Smooth muscle cell (in vitro differentiated cells): ENCODE measurements at regions not wholly inside any gene's neighbourhood (a gene's known extent, or its start where the extent isn't known, plus 50 kb on each side); places are given as distances from the start of the nearest gene placed in this dataset.
"Not testable (repeated sequence)": the region's sequence is repeated elsewhere in the genome, so short reads cannot be mapped to it uniquely, and the experiment has no call there.

Experiments used
- DNase-seq: peaks from one replicate; lab custom pipeline; 2025; ENCODE audit not compliant: unreplicated experiment; lab: John Stamatoyannopoulos, UW
- H2AFZ ChIP-seq: fragments of 200-600 bp; sonication (generic); 2 replicates; pipeline ENCODE4 v1.6.0; 2016; ENCODE audit warnings: antibody characterized with exemption, low read depth, mild to moderate bottlenecking
- H3F3A ChIP-seq: fragments of 200-600 bp; sonication (generic); 2 replicates; pipeline ENCODE4 v1.6.0; 2017; ENCODE audit warnings: antibody characterized with exemption, low read depth
- H3K27ac ChIP-seq: fragments of 200-600 bp; sonication (generic); 2 replicates; pipeline ENCODE4 v1.5.1; 2016; ENCODE audit warnings: low read depth, mild to moderate bottlenecking
- H3K27me3 ChIP-seq: fragments of 200-600 bp; sonication (generic); 2 replicates; pipeline ENCODE4 v1.6.1; 2016; ENCODE audit warnings: low read depth, mild to moderate bottlenecking
- H3K36me3 ChIP-seq: fragments of 200-600 bp; sonication (generic); 2 replicates; pipeline ENCODE4 v1.5.1; 2016; ENCODE audit warnings: low read depth
- H3K4me1 ChIP-seq: fragments of 200-600 bp; sonication (generic); 2 replicates; pipeline ENCODE4 v1.5.1; 2016; ENCODE audit warnings: low read depth
- H3K4me2 ChIP-seq: fragments of 200-600 bp; sonication (generic); 2 replicates; pipeline ENCODE4 v1.6.0; 2016; ENCODE audit warnings: mild to moderate bottlenecking
- H3K4me3 ChIP-seq: fragments of 200-600 bp; sonication (generic); 2 replicates; pipeline ENCODE4 v1.5.1; 2016; ENCODE audit warnings: mild to moderate bottlenecking
- H3K79me2 ChIP-seq: fragments of 200-600 bp; sonication (generic); 2 replicates; pipeline ENCODE4 v1.6.0; 2016; ENCODE audit warnings: low read depth, mild to moderate bottlenecking
- H3K9ac ChIP-seq: fragments of 200-600 bp; sonication (generic); 2 replicates; pipeline ENCODE4 v1.6.0; 2016; ENCODE audit warnings: low read depth
- H3K9me3 ChIP-seq: fragments of 200-600 bp; sonication (generic); replicated peaks from 2 replicates; pipeline ENCODE4 v1.5.1; 2016; ENCODE audit warnings: low read depth
- H4K20me1 ChIP-seq: fragments of 200-600 bp; sonication (generic); 2 replicates; pipeline ENCODE4 v1.6.0; 2016; ENCODE audit warnings: low read depth
- WGBS: methylation state at CpG from one replicate; pipeline ENCODE4 v1.1.7; 2016; ENCODE audit warnings: low lambda C conversion rate; 5-methylcytosine and 5-hydroxymethylcytosine counted together

GRCh38 chr1:234793924-234794323 lies 183.9 kb upstream of the IRF2BP2 start:
- H3K4me1 ChIP-seq, H3K4me2 ChIP-seq, H3K9me3 ChIP-seq, H3K9ac ChIP-seq, DNase-seq, H3K4me3 ChIP-seq, H3K79me2 ChIP-seq, H3K27me3 ChIP-seq, H4K20me1 ChIP-seq, H3F3A ChIP-seq, H3K36me3 ChIP-seq, H2AFZ ChIP-seq, H3K27ac ChIP-seq: not testable (repeated sequence)
- 92% methylated on average over 3 of the region's 5 CpGs for WGBS

- not testable (repeated sequence) for H3K4me3 ChIP-seq, H3K27me3 ChIP-seq, H4K20me1 ChIP-seq, H3K4me2 ChIP-seq, H3K36me3 ChIP-seq, H3K4me1 ChIP-seq, H3F3A ChIP-seq, H3K9me3 ChIP-seq, DNase-seq, H3K79me2 ChIP-seq, H2AFZ ChIP-seq, H3K9ac ChIP-seq, H3K27ac ChIP-seq
- 84% methylated on average over 4 of the region's 4 CpGs for WGBS
Measured at GRCh38 chr1:234792221-234792864, 182.4 kb upstream of the IRF2BP2 start.

DNA sequence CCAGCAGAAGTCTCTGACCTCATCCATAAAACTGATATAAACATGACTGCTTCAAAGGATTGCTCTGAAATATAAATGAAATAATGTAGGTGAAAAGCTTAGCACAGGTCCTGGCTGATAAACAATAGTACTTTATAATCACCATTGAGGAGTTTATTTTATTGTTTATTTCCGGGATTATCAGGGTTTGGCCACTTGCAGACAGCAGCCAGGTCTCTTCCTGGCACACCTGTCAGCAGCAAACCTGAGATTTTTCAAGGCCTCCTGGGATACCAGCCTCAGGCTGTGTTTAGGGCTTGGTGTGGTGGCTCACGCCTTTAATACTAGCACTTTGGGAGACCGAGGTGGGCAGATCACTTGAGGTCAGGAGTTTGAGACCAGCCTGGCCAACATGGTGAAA lies 181.6 kb upstream of the IRF2BP2 start:
- not testable (repeated sequence) for H3K4me2 ChIP-seq, H4K20me1 ChIP-seq, H3K27me3 ChIP-seq, H3K36me3 ChIP-seq, H3K4me3 ChIP-seq, H3F3A ChIP-seq, DNase-seq, H3K79me2 ChIP-seq, H2AFZ ChIP-seq, H3K9me3 ChIP-seq, H3K4me1 ChIP-seq, H3K27ac ChIP-seq, H3K9ac ChIP-seq
- WGBS = 100% methylated on average over 1 of the region's 3 CpGs

- not testable (repeated sequence) for H2AFZ ChIP-seq, H3K9ac ChIP-seq, H4K20me1 ChIP-seq, H3K36me3 ChIP-seq, DNase-seq, H3K4me1 ChIP-seq, H3K79me2 ChIP-seq, H3K9me3 ChIP-seq, H3K27ac ChIP-seq, H3K4me2 ChIP-seq, H3K4me3 ChIP-seq, H3F3A ChIP-seq, H3K27me3 ChIP-seq
- WGBS = no CpG with 5 or more reads among the region's 1 CpG
Measured at GRCh38 chr1:234790333-234790732, 180.4 kb upstream of the IRF2BP2 start.

DNA sequence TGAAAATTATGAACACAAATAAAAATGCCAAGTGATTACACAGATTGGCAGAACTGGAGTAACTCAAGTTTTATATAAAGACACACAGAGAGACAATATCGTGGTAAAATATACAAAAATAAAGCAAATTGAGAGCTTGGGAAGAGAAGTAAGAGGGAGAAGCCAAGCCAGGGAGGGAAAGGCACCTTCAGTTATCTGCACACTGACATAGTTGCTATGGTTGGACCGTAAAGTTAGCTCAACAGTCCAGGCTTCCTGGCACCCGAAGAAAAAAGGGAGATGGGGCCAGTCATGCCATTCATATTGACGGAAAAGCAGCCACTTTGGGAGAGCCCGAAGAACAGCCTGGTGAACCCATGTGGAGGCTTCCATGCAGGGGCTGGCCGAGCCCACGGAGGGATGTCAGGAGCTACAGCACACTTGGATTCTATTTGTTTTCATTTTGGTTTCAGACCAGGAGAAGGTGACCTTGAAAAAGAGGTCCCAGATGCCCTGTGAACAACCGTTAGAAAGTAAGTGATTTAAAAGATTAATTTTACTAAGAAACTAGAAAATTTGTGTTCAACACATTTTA lies 177.1 kb upstream of the IRF2BP2 start:
- H3K27ac ChIP-seq = peak overlapping the region; percentile 71
- H3K9ac ChIP-seq = not testable (repeated sequence)

DNA sequence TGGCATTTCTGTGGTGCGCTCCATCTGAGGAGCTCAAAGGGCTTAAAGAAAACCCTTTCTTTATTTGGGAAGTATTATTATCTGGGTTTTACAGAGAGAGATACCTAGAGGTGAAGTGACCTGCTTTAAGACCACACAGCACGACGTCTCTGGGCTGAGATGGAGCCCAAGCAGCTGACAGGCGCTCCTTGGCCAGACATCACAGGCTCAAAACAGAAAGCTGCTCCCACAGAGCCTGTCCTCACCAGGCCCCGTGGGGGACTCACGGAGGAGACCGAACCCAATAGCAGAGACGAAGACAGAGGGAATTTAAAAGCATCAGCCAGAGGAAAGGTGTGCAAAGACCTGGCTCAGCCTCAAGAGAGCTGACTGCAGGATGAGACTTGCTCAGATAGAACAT lies 175.9 kb upstream of the IRF2BP2 start:
- H4K20me1 ChIP-seq, H2AFZ ChIP-seq, H3K9ac ChIP-seq, DNase-seq, H3F3A ChIP-seq, H3K27me3 ChIP-seq, H3K79me2 ChIP-seq, H3K9me3 ChIP-seq, H3K4me3 ChIP-seq, H3K36me3 ChIP-seq, H3K4me2 ChIP-seq: not testable (repeated sequence)
- WGBS = 25% methylated on average over 8 of the region's 8 CpGs
- Histone ChIP-seq H3K4me1 (peaks cover 16% of the 10 kb centered on the region), H3K27ac (peak overlapping the region; percentile 71)

More for the DNA sequence above, 177.1 kb upstream of the IRF2BP2 start:
- H3K27me3 ChIP-seq, H3F3A ChIP-seq, H3K79me2 ChIP-seq, DNase-seq, H2AFZ ChIP-seq, H3K4me3 ChIP-seq, H3K4me2 ChIP-seq, H3K9me3 ChIP-seq, H4K20me1 ChIP-seq, H3K36me3 ChIP-seq: not testable (repeated sequence)
- H3K4me1 ChIP-seq = peaks cover 15% of the 10 kb centered on the region
- 94% methylated on average over 8 of the region's 8 CpGs for WGBS

DNA sequence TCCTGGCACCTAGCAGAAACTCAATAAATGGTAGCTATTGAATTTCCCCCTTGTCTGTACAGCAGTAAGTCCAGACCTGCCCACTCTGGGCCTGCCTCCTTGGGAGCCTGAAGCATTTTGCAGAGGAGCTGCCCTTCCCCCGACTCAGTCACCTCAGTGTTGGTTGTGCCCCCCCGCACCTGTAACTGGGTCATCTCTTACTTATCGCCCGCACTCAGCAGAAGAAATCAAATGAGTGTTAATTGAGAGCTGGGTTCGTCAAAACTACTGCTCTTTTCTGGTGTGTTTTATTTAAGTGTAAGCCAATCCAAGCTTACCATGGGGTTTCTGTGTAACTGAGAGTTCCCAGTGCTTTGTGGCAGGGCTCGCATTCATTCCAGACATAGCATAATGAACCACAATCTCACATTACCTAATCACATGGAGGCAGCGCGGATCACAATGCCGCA lies 175.5 kb upstream of the IRF2BP2 start:
- H3K9ac ChIP-seq, H2AFZ ChIP-seq, DNase-seq, H3K79me2 ChIP-seq, H3K36me3 ChIP-seq, H3F3A ChIP-seq, H3K9me3 ChIP-seq, H3K4me3 ChIP-seq, H4K20me1 ChIP-seq, H3K27me3 ChIP-seq: not testable (repeated sequence)
- H3K4me1 ChIP-seq = peaks cover 16% of the 10 kb centered on the region
- 33% methylated on average over 9 of the region's 9 CpGs for WGBS
- H3K27ac ChIP-seq = peak overlapping the region; percentile 71
- peak overlapping the region; percentile 8 for H3K4me2 ChIP-seq

- H2AFZ ChIP-seq, H3K36me3 ChIP-seq, H3K4me2 ChIP-seq, H3K9me3 ChIP-seq, H3K79me2 ChIP-seq, H3K9ac ChIP-seq, H3K4me3 ChIP-seq, H3K27me3 ChIP-seq, DNase-seq, H4K20me1 ChIP-seq, H3K27ac ChIP-seq, H3F3A ChIP-seq: not testable (repeated sequence)
- peaks cover 16% of the 10 kb centered on the region for H3K4me1 ChIP-seq
- WGBS = 82% methylated on average over 2 of the region's 2 CpGs
Measured at GRCh38 chr1:234784108-234784507, 174.1 kb upstream of the IRF2BP2 start.
